ENCODE measurements at regions not wholly inside any gene's neighbourhood (a gene's known extent, or its start where the extent isn't known, plus 50 kb on each side); places are given as distances from the start of the nearest gene placed in this dataset.

DNA sequence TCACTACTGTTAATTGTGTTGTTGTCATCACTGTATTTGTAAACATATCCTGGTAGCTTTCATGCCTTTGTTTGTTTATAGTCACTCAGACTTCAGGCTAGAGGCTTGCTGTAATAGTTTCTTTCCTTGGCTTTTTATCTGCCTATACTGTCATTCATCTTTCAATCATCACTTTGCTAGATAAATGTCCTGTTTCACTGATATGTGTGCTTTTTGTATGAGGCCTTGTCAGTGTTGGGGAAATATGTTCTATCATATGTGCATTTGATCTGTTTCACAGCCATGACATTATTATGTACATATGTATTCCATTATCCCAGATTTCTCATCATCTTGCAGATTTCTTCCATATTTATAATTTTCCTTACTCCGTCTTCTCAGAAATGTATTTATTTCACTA, 558.9 kb upstream of the LRFN5 start:
- TF ChIP-seq CTCF (IDR thresholded peaks at IDR 0.05) (no peak), POLR2AphosphoS5 (IDR thresholded peaks at IDR 0.05) (no peak)

Data from stomach (tissue), 4 donors.